Psoas muscle (tissue), 7 donors: ENCODE measurements at regions not wholly inside any gene's neighbourhood (a gene's known extent, or its start where the extent isn't known, plus 50 kb on each side); places are given as distances from the start of the nearest gene placed in this dataset.

Experiments used
- ATAC-seq, 4 donors: fragments of 200-7000 bp; cut with Tn5 transposase; one replicate each; pipeline ENCODE4 v1.9.1; 2020; ENCODE audit warnings: moderate library complexity in 3 of 4, mild to moderate bottlenecking in 2 of 4
- DNase-seq, 2 donors: peaks; one replicate each; pipeline ENCODE4 v3.0.0-alpha.2; 2020
- H3K27ac ChIP-seq: fragments of 200-600 bp; one replicate; pipeline ENCODE4 v1.8.0; 2022
- H3K27me3 ChIP-seq, 3 donors: fragments of 200-600 bp in 1 of 3; one replicate each; pipeline versions ENCODE4 v1.6.1 to v1.8.0; 2013 to 2022; ENCODE audit warnings: low read length in 2 of 3, mild to moderate bottlenecking in 2 of 3, moderate library complexity in 1 of 3; ENCODE audit not compliant: insufficient read depth in 3 of 3
- H3K36me3 ChIP-seq, 2 donors: fragments of 200-600 bp in 1 of 2; one replicate each; pipeline versions ENCODE4 v1.6.1 to v1.8.0; 2013 to 2022; ENCODE audit warnings: low read depth in 1 of 2, mild to moderate bottlenecking in 1 of 2, moderate library complexity in 1 of 2; ENCODE audit not compliant: insufficient read depth in 1 of 2
- H3K4me1 ChIP-seq: fragments of 200-600 bp; one replicate; pipeline ENCODE4 v1.8.0; 2022
- H3K4me3 ChIP-seq: fragments of 200-600 bp; one replicate; pipeline ENCODE4 v1.8.0; 2022; ENCODE audit warnings: mild to moderate bottlenecking
- H3K9me3 ChIP-seq: fragments of 200-600 bp; one replicate; pipeline ENCODE4 v1.8.0; 2022
- CTCF ChIP-seq: fragments of 200-600 bp; IDR thresholded peaks from one replicate; pipeline ENCODE4 v1.8.0; 2022; ENCODE audit warnings: antibody characterized with exemption
- WGBS, 3 donors: extraction: QIAGEN DNeasy Blood & Tissue Kit; methylation state at CpG; one replicate each; pipeline versions ENCODE4 v1.1.6 to v1.1.7; 2013; 5-methylcytosine and 5-hydroxymethylcytosine counted together
- intact Hi-C, 2 donors: fragments of 100-400 bp; cut with DNase I; formaldehyde crosslinking; loops; one replicate each; pipeline versions ENCODE4 v1.11.0 to v1.14.2; 2022
- donor health status: healthy with polysubstance abuse.
- donor health status: DM: no; HTN: no; CAD: no; lungs with moderate emphysema.
- donor health status: Bipolar disorder and iron deficiency.
- donor health status: healthy.
- donor health status: DM: yes; HTN: yes; CAD: no.
- donor health status: DM: no; HTN: no; CAD: no.
- donor health status: DM: yes; HTN: yes; CAD: no.

- no peak overlapping the region for H3K4me3 ChIP-seq
- 73 to 77% (median 74%) methylated on average over 2 of the region's 2 CpGs for WGBS, 3 donors
- ATAC-seq: no peak
Observed at GRCh38 chr6:51282026-51282425, 463.4 kb downstream of the TFAP2B start.

GRCh38 chr6:51283723-51284355, 465.2 kb downstream of the TFAP2B start:
- TF ChIP-seq CTCF: no peak
- H3K27me3 ChIP-seq: no peaks in the 10 kb centered on the region
- ATAC-seq: no peak
- no peaks in the 10 kb centered on the region for H3K9me3 ChIP-seq
- no peak overlapping the region for H3K27ac ChIP-seq
- 74 to 82% (median 76%) methylated on average over 6 of the region's 6 CpGs for WGBS, 3 donors
- no peaks in the 10 kb centered on the region for H3K4me1 ChIP-seq
- intact Hi-C loops: no loop called here
- DNase-seq: no peak
- no peak overlapping the region for H3K4me3 ChIP-seq
- no peaks in the 10 kb centered on the region for H3K36me3 ChIP-seq

More at GRCh38 chr6:51282026-51282425, 463.4 kb downstream of the TFAP2B start:
- H3K36me3 ChIP-seq: no peaks in the 10 kb centered on the region
- H3K9me3 ChIP-seq: no peaks in the 10 kb centered on the region
- no peaks in the 10 kb centered on the region for H3K4me1 ChIP-seq
- no peak for TF ChIP-seq CTCF
- no peaks in the 10 kb centered on the region for H3K27me3 ChIP-seq
- intact Hi-C loops: no loop called here
- no peak for DNase-seq
- H3K27ac ChIP-seq: no peak overlapping the region

GRCh38 chr6:51285876-51286275, 467.2 kb downstream of the TFAP2B start:
- H3K4me1 ChIP-seq: no peaks in the 10 kb centered on the region
- no peaks in the 10 kb centered on the region for H3K27me3 ChIP-seq
- intact Hi-C loops: no loop called here
- no peak overlapping the region for H3K4me3 ChIP-seq
- DNase-seq (no peak), ATAC-seq (no peak)
- H3K27ac ChIP-seq: no peak overlapping the region
- TF ChIP-seq CTCF: no peak
- no peaks in the 10 kb centered on the region for H3K9me3 ChIP-seq
- no peaks in the 10 kb centered on the region for H3K36me3 ChIP-seq

- intact Hi-C loops: no loop called here
- no peaks in the 10 kb centered on the region for H3K27me3 ChIP-seq
- no peak for TF ChIP-seq CTCF
- H3K4me3 ChIP-seq: no peak overlapping the region
- no peaks in the 10 kb centered on the region for H3K36me3 ChIP-seq
- ATAC-seq (no peak), DNase-seq (no peak)
- WGBS, 3 donors: 61 to 69% (median 65%) methylated on average over 3 of the region's 3 CpGs
- no peaks in the 10 kb centered on the region for H3K4me1 ChIP-seq
- H3K27ac ChIP-seq: no peak overlapping the region
- no peaks in the 10 kb centered on the region for H3K9me3 ChIP-seq
Observed at GRCh38 chr6:51289041-51289440, 470.4 kb downstream of the TFAP2B start.

- no peak for ATAC-seq
- no peak for DNase-seq
- H3K4me3 ChIP-seq: no peak overlapping the region
- H3K27ac ChIP-seq: no peak overlapping the region
- H3K4me1 ChIP-seq: no peaks in the 10 kb centered on the region
- H3K36me3 ChIP-seq: no peaks in the 10 kb centered on the region
- intact Hi-C loops: no loop called here
- H3K9me3 ChIP-seq: no peaks in the 10 kb centered on the region
- WGBS, 3 donors: 67 to 74% (median 69%) methylated on average over 1 of the region's 1 CpG
- no peaks in the 10 kb centered on the region for H3K27me3 ChIP-seq
- no peak for TF ChIP-seq CTCF
Observed at GRCh38 chr6:51292659-51293058, 474.0 kb downstream of the TFAP2B start.
